VCaP (cell line): ENCODE measurements at regions not wholly inside any gene's neighbourhood (a gene's known extent, or its start where the extent isn't known, plus 50 kb on each side); places are given as distances from the start of the nearest gene placed in this dataset.

ENCODE experiments used
- H3K27ac ChIP-seq: fragments of 450-650 bp; 2 replicates; pipeline ENCODE4 v1.5.1; 2017
- TF ChIP-seq, protein P1 (sequence below): fragments of 450-650 bp; conservative IDR thresholded peaks from 2 replicates; pipeline ENCODE4 v1.5.1; 2017; ENCODE audit warnings: mild to moderate bottlenecking, moderate library complexity

DNA sequence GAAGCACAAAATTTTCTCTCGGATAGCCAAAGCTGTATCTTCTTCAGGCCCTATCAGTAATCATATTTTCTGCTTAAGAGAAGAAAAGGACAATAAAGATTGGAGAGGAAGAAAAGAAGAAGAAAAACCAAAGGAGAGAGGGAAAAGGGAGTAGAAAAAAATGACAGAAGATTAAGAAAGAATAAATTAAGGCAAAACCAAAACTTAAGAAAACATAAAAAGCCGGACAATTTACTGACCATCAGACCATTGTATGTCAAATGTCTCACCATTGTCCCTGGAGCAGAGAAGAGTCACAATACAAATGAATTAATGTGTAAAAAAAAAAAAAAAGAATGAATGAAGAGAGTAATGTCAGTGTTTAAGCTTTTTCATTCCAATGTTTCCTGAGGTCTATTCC lies 1274.8 kb downstream of the FSCB start:
- H3K27ac ChIP-seq: no peak overlapping the region
- TF ChIP-seq, protein P1, sequence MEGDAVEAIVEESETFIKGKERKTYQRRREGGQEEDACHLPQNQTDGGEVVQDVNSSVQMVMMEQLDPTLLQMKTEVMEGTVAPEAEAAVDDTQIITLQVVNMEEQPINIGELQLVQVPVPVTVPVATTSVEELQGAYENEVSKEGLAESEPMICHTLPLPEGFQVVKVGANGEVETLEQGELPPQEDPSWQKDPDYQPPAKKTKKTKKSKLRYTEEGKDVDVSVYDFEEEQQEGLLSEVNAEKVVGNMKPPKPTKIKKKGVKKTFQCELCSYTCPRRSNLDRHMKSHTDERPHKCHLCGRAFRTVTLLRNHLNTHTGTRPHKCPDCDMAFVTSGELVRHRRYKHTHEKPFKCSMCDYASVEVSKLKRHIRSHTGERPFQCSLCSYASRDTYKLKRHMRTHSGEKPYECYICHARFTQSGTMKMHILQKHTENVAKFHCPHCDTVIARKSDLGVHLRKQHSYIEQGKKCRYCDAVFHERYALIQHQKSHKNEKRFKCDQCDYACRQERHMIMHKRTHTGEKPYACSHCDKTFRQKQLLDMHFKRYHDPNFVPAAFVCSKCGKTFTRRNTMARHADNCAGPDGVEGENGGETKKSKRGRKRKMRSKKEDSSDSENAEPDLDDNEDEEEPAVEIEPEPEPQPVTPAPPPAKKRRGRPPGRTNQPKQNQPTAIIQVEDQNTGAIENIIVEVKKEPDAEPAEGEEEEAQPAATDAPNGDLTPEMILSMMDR: no peak

DNA sequence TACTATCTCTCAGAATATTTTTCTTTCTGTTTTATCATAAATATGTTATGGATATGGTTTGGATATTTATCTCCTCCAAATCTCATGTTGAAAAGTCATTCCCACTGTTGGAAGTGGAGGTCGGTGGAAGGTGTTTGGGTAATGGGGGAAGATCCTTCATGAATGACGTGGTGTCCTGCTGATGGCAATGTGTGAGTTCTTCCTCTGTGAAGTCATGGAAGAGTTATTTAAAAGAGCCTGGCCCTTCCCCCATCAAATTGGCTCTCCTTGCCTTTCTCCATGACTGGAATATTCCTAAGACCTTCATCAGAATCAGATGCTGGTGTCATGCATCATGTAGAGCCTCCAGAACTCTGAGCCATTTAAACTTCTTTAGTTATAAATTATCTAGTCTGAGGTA lies 1291.6 kb downstream of the FSCB start:
- TF ChIP-seq, protein P1: no peak
- no peak overlapping the region for H3K27ac ChIP-seq

DNA sequence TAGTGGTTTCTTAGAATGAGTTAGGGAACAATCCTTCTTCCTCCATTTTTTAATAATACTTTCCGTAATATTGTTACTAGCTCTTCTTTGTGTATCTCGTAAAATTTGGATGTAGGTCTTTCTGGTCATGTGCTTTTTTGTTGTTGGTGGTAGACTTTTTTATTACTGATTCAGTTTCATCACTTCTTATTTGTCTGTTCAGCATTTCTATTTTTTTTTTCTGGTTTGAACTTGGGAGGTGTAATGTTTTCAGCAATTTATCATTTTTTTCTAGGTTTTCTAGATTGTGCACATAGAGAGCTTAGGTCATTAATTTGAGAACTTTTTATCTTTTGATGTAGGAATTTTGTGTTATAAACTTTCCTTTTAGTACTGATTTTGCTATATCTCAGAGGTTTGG lies 1299.9 kb downstream of the FSCB start:
- TF ChIP-seq, protein P1: no peak

DNA sequence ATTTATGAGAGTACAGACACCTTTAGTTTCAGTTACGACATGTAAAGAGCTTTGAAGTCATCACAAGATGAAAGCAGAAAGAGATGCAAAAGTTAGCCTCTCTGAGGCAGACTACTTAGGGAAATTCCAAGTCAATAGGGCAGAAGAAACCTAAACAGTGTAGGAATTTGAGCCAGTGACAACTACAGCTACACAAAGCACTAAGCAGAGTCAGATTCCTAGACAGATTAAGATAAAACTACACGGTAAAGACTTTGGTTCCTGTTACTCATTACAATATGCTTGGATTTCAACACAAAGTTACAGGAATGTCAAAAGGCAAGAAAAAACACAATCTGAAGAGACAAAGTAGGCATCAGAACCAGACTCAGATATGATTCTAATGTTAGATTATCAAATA lies 1302.3 kb downstream of the FSCB start:
- TF ChIP-seq, protein P1: no peak
- H3K27ac ChIP-seq: no peak overlapping the region

More for the DNA sequence above, 1299.9 kb downstream of the FSCB start:
- H3K27ac ChIP-seq: no peak overlapping the region

DNA sequence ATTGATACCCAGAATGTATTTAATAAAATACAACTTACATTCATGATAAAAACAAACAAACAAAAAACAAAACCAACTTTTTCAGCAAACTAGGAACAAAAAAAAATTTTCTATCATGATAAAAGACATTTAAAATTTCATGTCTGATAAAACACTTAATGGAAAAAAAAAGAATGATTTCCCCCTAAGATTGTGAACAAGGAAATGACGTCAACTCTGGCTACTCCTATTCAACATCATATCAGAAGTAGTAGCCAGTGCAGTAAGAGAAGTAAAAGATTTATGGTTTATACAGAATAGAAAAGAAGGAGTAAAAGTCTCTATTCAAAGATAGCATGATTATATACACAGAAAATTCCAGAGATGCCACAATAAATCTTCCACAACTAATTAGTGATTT lies 1306.6 kb downstream of the FSCB start:
- TF ChIP-seq, protein P1: no peak
- no peak overlapping the region for H3K27ac ChIP-seq

DNA sequence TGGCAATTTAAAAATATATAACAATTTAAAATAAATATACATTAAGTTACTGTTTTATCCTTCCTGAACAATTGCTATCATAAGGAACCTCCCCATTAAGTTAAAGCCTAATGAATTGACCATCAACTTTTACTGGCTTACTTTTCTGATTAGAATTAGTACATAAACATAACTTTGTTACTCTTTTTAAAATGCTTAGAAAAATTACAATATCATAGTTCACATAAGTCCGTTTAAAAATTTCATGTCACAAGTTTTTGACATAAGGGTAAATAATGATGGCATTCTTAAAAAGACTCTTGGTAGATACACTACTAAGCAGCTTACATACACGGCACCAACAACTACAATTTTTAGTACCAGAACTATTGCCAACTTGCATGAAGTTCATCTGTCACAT lies 1308.6 kb downstream of the FSCB start:
- TF ChIP-seq, protein P1: no peak
- no peak overlapping the region for H3K27ac ChIP-seq

DNA sequence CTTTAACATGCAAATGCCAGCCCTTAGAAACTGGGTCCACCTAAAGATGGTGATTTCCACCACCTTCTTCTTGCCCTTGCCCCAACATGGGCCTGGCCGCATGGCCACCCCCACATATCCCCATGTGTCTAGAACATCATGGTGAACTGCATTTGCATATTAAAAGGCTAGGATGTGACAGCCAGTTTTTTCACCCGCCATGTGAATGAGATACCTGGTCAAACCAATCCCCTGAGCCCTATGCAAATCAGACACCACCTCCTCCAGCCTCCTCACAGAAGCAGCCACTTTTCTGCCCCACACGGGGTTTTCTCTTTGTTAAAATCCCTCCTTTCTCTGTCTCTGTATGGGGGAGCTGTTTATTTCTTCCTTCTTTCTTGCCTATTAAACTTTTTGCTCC lies 1322.5 kb downstream of the FSCB start:
- TF ChIP-seq, protein P1: no peak

DNA sequence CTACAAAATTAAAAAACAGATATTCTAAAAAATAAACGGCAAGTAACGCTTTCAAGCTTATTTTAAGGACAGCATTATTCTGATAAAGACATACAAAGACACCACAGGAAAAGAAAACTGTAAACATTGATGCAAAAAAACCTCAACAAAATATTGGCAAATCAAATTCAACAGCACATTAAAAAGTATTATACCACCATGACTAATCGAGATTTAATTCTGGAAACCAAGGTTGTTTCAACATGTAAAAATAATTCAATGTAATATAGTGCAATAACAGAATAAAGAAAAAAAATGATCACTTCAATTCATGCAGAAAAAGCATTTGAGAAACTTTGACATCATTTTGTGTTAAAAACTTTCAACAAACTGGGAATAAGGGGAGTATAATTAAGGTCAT lies 1323.2 kb downstream of the FSCB start:
- H3K27ac ChIP-seq: no peak overlapping the region
- TF ChIP-seq, protein P1: no peak

More for the DNA sequence above, 1322.5 kb downstream of the FSCB start:
- no peak overlapping the region for H3K27ac ChIP-seq
